GM18873 (cell line): ENCODE measurements at regions not wholly inside any gene's neighbourhood (a gene's known extent, or its start where the extent isn't known, plus 50 kb on each side); places are given as distances from the start of the nearest gene placed in this dataset.

ENCODE experiments used
- ATAC-seq: cut with Tn5 transposase; IDR thresholded peaks from one replicate; pipeline ENCODE4 v1.9.1; 2021; ENCODE audit warnings: mild to moderate bottlenecking, moderate library complexity, moderate number of reproducible peaks; ENCODE audit not compliant: unreplicated experiment, low FRiP score

DNA sequence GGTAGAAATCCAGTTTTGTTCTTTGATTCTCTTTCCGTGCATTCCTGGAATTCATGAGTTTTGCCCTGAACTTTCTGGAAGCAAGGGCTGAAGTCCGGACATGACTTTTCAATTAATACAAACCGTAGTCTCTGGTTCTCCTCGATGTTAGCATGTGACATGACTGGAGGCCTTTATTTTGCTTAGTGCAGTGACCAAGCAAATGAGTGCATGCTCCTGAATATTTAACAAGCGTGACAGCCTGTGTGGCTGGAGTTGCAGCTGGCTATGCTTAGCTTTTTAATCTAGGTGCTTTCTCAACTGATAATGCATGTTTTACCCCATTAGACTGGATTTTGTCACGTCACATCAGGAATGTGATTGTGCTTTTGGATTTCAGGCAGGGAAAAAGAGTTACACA lies 302.1 kb downstream of the MAP2K6 start:
- ATAC-seq = no peak

- no peak for ATAC-seq
Observed at GRCh38 chr17:69717214-69717613, 302.7 kb downstream of the MAP2K6 start.

GRCh38 chr17:69717819-69718218 lies 303.3 kb downstream of the MAP2K6 start:
- no peak for ATAC-seq

DNA sequence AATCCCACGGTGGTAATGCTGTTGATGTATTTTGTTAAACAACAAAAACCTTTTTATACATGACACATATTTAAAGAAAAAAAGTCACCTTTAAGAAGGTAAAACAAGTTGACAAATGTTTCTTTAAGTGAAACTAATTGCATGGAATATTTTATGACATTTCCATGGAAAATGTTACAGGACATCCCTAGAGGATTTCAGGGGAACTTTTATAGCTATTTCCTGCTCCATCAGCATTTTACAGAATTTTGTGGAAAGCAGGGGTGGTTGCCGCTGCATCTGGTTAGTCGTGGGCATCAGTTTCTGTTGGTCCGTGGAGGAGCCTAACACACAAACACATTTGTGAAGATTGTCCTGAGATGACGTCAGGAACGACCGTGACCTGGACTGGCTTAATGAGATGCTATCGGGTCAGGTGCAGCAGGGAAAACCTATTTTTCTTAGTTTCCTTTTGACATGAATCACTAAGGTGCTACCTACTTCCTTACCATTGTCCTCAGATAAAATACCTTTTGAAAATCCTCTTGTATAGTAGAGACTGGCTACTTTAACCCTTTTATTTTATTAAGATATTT lies 305.1 kb downstream of the MAP2K6 start:
- ATAC-seq = no peak

DNA sequence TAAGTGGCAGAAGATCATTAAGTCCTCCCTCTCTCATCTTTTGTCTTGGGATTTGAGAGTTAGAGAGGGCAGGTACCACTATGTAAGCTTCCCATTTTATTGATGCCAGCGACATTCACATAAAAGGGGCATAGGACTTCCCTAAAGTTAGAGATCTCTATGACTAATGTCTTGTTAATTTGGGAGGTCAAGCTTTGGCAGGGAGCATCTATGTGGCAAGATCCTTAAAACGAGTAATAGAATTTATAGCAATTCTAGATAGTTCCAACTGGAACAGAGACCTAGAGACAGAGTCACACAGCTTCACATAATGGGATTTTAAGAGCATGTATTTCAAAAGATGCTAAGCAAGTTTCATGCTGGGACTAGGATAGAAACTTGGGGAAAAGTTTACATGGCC lies 308.0 kb downstream of the MAP2K6 start:
- no peak for ATAC-seq

- ATAC-seq = no peak
Observed at GRCh38 chr17:69723316-69723715, 308.8 kb downstream of the MAP2K6 start.

DNA sequence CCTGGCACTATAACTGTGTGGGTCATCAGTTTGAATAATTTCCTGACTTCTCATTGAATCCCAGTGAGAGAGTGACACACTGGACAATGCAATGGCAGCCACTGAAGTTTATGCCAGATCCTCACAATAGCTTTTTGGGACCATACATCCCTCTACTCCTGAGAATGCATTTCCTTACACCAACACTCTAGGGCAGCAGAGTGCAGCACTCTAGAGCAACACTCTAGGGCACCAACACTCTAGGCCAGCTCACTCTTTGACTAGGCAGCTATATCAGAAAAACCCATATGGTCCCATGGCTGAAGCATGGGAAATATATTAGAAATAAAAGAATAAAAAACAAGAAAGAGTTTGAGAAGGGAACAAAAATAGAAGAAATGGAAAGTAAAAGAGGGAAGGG lies 309.2 kb downstream of the MAP2K6 start:
- ATAC-seq = no peak

- no peak for ATAC-seq
Observed at GRCh38 chr17:69724238-69724637, 309.7 kb downstream of the MAP2K6 start.

DNA sequence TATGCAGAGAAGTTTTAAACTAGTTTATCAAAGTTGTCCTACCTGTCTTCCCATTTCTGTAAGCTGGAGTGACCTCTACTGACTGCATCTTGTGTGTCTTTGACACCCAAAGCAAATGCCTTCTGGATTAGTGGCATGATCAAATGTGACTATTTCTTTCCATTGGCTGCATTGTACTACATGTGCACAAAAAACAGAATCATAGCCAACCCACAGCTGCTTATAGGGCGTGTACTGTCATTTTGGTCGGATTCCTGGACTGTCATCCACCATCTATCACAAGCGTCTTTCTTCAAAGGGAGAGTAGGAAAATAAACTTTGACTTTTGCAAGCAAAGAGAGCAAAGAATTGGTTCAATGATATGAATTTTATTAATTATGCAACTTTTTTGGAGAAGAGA lies 310.6 kb downstream of the MAP2K6 start:
- no peak for ATAC-seq

DNA sequence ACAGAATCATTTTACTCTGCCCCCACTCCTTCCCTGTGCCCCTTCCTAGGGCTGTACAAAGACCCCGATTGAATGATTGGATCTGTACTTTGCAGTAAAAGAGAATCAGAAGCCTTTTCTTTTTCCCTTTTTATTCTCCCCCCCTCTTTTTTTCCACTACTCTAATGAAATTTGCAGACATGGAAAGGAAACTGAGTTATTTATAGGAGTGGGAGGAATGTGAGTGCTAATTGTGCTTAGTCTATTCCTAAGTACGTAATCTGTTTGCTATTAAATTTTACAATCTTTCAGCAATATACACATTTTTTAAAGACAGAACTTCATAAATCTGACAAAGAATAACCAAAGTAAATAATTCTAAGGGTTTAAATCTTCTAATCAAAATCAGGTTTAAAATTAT lies 314.3 kb downstream of the MAP2K6 start:
- ATAC-seq = no peak

- ATAC-seq = no peak
Observed at GRCh38 chr17:69729944-69730343, 315.4 kb downstream of the MAP2K6 start.

DNA sequence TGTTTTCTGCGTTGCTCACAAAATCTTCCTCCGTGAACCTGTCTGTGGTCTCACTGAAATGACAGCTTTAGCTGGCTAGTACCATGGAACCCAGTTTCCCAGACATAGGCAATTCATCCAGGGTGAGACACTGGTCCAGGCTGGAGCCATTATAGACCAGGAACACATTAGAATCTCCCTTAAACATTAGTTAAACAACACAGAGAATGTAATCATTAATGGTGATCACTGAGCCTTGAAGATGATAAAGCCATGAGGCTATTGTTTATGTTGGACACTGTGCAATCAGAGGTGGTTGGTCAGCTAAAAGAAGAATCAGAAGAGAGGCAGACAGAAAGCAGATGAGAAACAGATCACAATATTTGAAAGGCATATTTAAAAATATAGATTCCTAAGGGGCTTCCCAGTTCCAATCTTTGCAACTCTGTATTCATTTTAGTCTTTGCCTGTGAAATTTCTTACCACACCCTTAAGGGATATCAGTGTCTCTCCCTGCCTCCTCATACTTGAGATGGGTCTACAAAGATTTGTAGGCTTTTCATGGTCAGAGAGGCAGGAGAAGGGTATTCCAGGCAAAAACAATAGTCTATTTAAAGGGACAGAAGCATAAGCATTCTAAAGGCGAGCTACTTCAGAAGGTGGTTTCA lies 317.9 kb downstream of the MAP2K6 start:
- ATAC-seq = no peak

- ATAC-seq = no peak
Observed at GRCh38 chr17:69733171-69734012, 318.9 kb downstream of the MAP2K6 start.

- no peak for ATAC-seq
Observed at GRCh38 chr17:69734656-69735055, 320.2 kb downstream of the MAP2K6 start.

- ATAC-seq = no peak
Observed at GRCh38 chr17:69735285-69735684, 320.8 kb downstream of the MAP2K6 start.

- ATAC-seq = no peak
Observed at GRCh38 chr17:69743091-69743490, 328.6 kb downstream of the MAP2K6 start.

DNA sequence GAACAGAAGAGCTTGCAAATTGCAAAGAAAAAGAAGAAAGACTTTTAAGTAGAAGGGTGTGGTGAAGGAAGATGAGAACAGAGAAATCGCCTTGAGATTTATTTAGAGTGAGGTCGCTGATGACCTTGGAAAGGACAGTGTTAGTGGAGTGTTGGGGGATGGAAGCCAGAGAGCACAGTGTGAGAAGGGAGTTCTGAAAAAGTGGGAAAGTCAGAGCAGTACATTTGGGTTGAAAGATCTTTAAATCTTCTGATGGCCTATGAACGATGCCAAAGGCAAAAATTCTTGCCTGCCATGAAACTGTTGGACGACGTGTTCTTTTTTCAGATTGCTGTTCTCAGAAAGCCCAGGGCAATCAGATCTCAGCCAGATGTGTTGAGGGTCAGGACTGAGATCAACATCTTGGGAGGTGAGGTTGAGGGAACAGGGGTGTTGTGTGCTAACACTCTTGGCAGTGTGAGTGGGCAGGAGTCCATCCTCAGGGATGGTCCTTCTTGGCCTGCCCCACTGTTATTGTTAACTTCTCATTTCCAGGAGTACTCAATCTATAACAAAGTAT lies 330.1 kb downstream of the MAP2K6 start:
- no peak for ATAC-seq

DNA sequence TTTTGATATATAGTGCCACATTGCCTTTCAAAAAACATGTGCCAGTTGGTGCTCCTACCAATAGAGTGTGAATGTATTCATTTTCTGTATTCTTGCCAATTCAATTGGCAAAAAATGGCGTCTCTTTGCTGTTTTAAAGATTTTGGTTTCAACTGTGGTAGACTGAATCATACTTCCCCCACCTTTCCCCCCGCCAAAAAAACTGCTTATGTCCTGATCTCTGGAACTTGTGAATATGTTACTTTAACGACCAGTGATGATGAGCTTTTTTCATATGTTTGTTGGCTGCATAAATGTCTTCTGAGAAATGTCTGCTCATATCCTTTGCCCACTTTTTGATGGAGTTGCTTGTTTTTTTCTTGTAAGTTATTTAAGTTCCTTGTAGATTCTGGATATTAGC lies 325.1 kb upstream of the KCNJ16 start:
- ATAC-seq = no peak

DNA sequence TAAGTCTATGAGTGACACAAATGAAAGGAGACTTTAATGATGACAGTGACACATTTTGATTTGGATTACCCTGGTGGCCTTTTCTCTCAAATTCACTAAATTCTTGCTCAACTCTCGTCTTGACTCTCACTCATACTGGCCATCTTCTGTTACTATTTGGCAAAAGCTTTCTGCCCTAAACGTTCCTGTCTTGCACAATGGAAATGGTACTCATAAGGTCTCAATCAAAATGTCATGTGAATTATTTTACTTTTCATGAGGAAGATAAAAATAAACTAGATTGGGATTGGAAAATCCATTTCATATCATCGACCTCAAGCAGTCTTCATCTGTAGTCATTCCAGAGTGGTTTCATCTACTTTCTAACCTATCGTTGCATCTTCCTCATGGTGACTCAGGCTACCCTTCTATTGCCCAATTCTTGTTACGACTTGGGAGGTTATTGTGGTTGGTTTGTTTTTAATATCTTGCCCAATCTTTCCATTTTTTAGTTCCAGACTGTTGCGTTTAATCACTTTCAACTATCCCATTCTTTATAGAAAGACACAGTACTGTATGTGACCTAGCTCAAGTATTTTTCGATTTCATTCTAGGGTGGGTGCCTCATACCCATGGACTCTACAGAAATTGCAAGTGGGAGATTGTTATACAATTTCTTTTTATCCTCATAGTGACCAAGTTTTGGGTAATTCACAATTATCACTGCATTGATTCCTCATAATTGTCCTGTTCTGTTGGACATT lies 317.2 kb upstream of the KCNJ16 start:
- ATAC-seq = no peak

DNA sequence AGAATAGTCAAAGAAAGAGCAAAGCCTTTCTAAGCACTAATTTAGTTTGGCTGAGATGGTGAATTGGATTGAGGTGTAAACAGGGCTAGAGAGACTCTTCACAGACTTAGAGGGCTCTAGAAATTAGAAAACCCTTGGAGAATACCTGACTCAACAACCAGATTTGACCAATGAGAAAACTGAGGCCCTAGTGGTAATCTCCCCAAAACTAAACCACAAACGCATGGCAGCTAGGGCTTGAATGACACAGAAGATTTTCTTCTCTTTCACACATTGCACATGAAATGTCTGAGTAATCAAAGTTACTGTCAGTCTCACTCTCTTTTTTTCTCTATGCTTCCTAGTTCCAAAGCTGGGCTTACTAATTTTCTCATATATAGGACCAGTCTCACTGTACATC lies 314.5 kb upstream of the KCNJ16 start:
- no peak for ATAC-seq

GRCh38 chr17:69761011-69761410 lies 314.0 kb upstream of the KCNJ16 start:
- no peak for ATAC-seq
